Esophagus muscularis mucosa (tissue), 4 donors: ENCODE measurements at regions not wholly inside any gene's neighbourhood (a gene's known extent, or its start where the extent isn't known, plus 50 kb on each side); places are given as distances from the start of the nearest gene placed in this dataset.
"Not testable (repeated sequence)": the region's sequence is repeated elsewhere in the genome, so short reads cannot be mapped to it uniquely, and the experiment has no call there.

Experiments used
- EP300 ChIP-seq: sonication (generic); formaldehyde crosslinking; IDR thresholded peaks from one replicate; pipeline ENCODE4 v1.6.1; 2017; ENCODE audit warnings: antibody characterized with exemption
- POLR2A ChIP-seq: fragments of 450-650 bp; IDR thresholded peaks from one replicate; pipeline ENCODE4 v1.6.1; 2017; ENCODE audit warnings: antibody characterized with exemption, moderate library complexity, mild to moderate bottlenecking, low read depth
- POLR2AphosphoS5 ChIP-seq, 2 donors: sonication (generic); formaldehyde crosslinking; IDR thresholded peaks; one replicate each; pipeline ENCODE4 v1.6.1; 2017; ENCODE audit warnings: antibody characterized with exemption in 2 of 2
- TF ChIP-seq, protein P1 (sequence below), 3 experiments: fragments of 200-600 bp in 2 of 3; fragments of 450-650 bp in 1 of 3; sonication (generic) in 2 of 3; IDR thresholded peaks; one replicate each; pipeline ENCODE4 v1.5.1; 2017 to 2019; ENCODE audit warnings: antibody characterized with exemption in 3 of 3, mild to moderate bottlenecking in 2 of 3, moderate library complexity in 1 of 3

DNA sequence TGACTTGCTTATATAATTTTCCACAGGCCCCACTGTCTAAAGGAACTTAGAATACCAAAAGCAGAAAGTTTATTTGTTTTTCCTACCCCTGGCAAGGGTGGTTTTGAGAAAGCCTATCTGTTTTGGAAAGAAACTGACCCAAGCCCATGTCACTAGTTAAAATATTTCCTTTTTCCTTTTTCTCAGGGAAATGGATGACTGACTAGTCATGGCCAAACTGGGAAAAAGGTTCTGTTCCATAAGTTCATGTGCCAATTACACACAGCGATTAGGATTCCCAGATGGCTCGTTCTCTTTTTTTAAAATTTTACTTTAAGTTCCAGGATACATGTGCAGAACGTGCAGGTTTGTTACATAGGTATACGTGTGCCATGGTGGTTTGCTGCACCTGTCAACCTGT, 157.8 kb downstream of the IGLL1 start:
- TF ChIP-seq, protein P1, sequence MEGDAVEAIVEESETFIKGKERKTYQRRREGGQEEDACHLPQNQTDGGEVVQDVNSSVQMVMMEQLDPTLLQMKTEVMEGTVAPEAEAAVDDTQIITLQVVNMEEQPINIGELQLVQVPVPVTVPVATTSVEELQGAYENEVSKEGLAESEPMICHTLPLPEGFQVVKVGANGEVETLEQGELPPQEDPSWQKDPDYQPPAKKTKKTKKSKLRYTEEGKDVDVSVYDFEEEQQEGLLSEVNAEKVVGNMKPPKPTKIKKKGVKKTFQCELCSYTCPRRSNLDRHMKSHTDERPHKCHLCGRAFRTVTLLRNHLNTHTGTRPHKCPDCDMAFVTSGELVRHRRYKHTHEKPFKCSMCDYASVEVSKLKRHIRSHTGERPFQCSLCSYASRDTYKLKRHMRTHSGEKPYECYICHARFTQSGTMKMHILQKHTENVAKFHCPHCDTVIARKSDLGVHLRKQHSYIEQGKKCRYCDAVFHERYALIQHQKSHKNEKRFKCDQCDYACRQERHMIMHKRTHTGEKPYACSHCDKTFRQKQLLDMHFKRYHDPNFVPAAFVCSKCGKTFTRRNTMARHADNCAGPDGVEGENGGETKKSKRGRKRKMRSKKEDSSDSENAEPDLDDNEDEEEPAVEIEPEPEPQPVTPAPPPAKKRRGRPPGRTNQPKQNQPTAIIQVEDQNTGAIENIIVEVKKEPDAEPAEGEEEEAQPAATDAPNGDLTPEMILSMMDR (IDR thresholded peaks at IDR 0.05): not testable (repeated sequence)
- TF ChIP-seq POLR2A; POLR2AphosphoS5 (IDR thresholded peaks at IDR 0.05); EP300: not testable (repeated sequence)
